HG02759 (cell line): ENCODE measurements at regions not wholly inside any gene's neighbourhood (a gene's known extent, or its start where the extent isn't known, plus 50 kb on each side); places are given as distances from the start of the nearest gene placed in this dataset.

Experiments
- ATAC-seq: cut with Tn5 transposase; IDR thresholded peaks from one replicate; pipeline ENCODE4 v1.9.1; 2021; ENCODE audit warnings: mild to moderate bottlenecking, moderate library complexity; ENCODE audit not compliant: unreplicated experiment

- ATAC-seq = no peak
These were observed 413.5 kb downstream of the NFIB start for GRCh38 chr9:13900449-13900848.

GRCh38 chr9:13899924-13900323 lies 414.0 kb downstream of the NFIB start:
- ATAC-seq = no peak

GRCh38 chr9:13898957-13899356 lies 415.0 kb downstream of the NFIB start:
- ATAC-seq = no peak

GRCh38 chr9:13896922-13897835 lies 416.8 kb downstream of the NFIB start:
- no peak for ATAC-seq

- ATAC-seq = no peak
These were observed 417.9 kb downstream of the NFIB start for GRCh38 chr9:13896047-13896446.

- ATAC-seq = no peak
These were observed 428.7 kb downstream of the NFIB start for GRCh38 chr9:13885258-13885657.

GRCh38 chr9:13879981-13880380 lies 434.0 kb downstream of the NFIB start:
- ATAC-seq = no peak

GRCh38 chr9:13879011-13879410 lies 434.9 kb downstream of the NFIB start:
- ATAC-seq = no peak

GRCh38 chr9:13878241-13878711 lies 435.7 kb downstream of the NFIB start:
- ATAC-seq = no peak

GRCh38 chr9:13876741-13877140 lies 437.2 kb downstream of the NFIB start:
- ATAC-seq = no peak

- no peak for ATAC-seq
These were observed 440.7 kb downstream of the NFIB start for GRCh38 chr9:13873203-13873602.

- no peak for ATAC-seq
These were observed 445.6 kb downstream of the NFIB start for GRCh38 chr9:13868336-13868735.

GRCh38 chr9:13865869-13866268 lies 448.1 kb downstream of the NFIB start:
- no peak for ATAC-seq

- no peak for ATAC-seq
These were observed 450.8 kb downstream of the NFIB start for GRCh38 chr9:13863112-13863511.

GRCh38 chr9:13862654-13863053 lies 451.3 kb downstream of the NFIB start:
- ATAC-seq = no peak

GRCh38 chr9:13860946-13861640 lies 452.8 kb downstream of the NFIB start:
- ATAC-seq = no peak

GRCh38 chr9:13860019-13860418 lies 453.9 kb downstream of the NFIB start:
- ATAC-seq = no peak

GRCh38 chr9:13857521-13857920 lies 456.4 kb downstream of the NFIB start:
- ATAC-seq = no peak

- no peak for ATAC-seq
These were observed 466.7 kb downstream of the NFIB start for GRCh38 chr9:13847270-13847669.

GRCh38 chr9:13845460-13845859 lies 468.5 kb downstream of the NFIB start:
- ATAC-seq = no peak

GRCh38 chr9:13841746-13842462 lies 472.0 kb downstream of the NFIB start:
- no peak for ATAC-seq
